Prostate gland (tissue), 2 donors: ENCODE measurements at regions not wholly inside any gene's neighbourhood (a gene's known extent, or its start where the extent isn't known, plus 50 kb on each side); places are given as distances from the start of the nearest gene placed in this dataset.
"Not testable (repeated sequence)": the region's sequence is repeated elsewhere in the genome, so short reads cannot be mapped to it uniquely, and the experiment has no call there.

Experiments
- DNase-seq: peaks from one replicate; pipeline ENCODE4 v3.0.0-alpha.2; 2019; ENCODE audit warnings: low spot score
- H3K27ac ChIP-seq, 2 donors: fragments of 200-600 bp; sonication (generic); 2 replicates each; pipeline ENCODE4 v1.5.1; 2017 to 2019
- H3K27me3 ChIP-seq: fragments of 200-600 bp; sonication (generic); replicated peaks from 2 replicates; pipeline ENCODE4 v1.5.1; 2019; ENCODE audit not compliant: insufficient read depth
- H3K36me3 ChIP-seq, 2 donors: fragments of 200-600 bp; sonication (generic); 1 replicate in 1 of 2; 2 replicates in 1 of 2; pipeline versions ENCODE4 v1.5.1 to v1.8.1; 2017 to 2019
- H3K4me1 ChIP-seq: fragments of 200-600 bp; sonication (generic); replicated peaks from 2 replicates; pipeline ENCODE4 v1.5.1; 2019
- H3K4me3 ChIP-seq, 2 donors: fragments of 200-600 bp; sonication (generic); 2 replicates each; pipeline ENCODE4 v1.5.1; 2017 to 2019
- H3K9me3 ChIP-seq: fragments of 200-600 bp; sonication (generic); 2 replicates; pipeline ENCODE4 v1.5.1; 2017
- POLR2A ChIP-seq: fragments of 450-650 bp; IDR thresholded peaks from one replicate; pipeline ENCODE4 v1.6.1; 2016; ENCODE audit warnings: antibody characterized with exemption, mild to moderate bottlenecking
- POLR2AphosphoS5 ChIP-seq: sonication (generic); formaldehyde crosslinking; IDR thresholded peaks from one replicate; pipeline ENCODE4 v1.6.1; 2017; ENCODE audit warnings: antibody characterized with exemption
- WGBS: methylation state at CpG from one replicate; pipeline ENCODE4 v1.1.5; 2018; 5-methylcytosine and 5-hydroxymethylcytosine counted together
- intact Hi-C: fragments of 100-400 bp; cut with DNase I; formaldehyde crosslinking; loops from one replicate; pipeline ENCODE4 v1.14.2; 2022
- TF ChIP-seq, protein P1 (sequence below), 4 experiments: fragments of 200-600 bp in 2 of 4; fragments of 450-650 bp in 2 of 4; sonication (generic) in 2 of 4; IDR thresholded peaks; 1 replicate in 3 of 4; 2 replicates in 1 of 4; pipeline ENCODE4 v1.5.1; 2016 to 2019; ENCODE audit warnings: antibody characterized with exemption in 4 of 4, mild to moderate bottlenecking in 2 of 4, moderate library complexity in 2 of 4

DNA sequence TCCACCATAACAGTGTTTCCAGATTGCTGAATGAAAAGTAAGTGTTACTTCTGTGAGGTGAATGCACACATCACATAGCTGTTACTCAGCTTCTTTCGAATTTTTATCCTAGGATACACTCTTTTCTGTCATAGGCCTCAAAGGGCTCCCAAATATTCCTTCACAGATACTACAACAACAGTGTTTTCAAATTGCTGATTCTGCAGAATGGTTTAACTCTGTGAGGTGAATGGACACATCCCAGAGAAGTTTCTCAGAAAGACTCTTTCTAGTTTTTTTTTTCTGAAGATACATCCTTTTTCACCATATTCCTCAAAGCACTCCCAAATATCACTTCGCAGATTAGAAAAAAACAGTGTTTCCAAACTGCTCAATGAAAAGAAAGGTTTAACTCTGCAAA lies 221.1 kb downstream of the OR4A5 start:
- H3K9me3 ChIP-seq, result no peaks in the 10 kb centered on the region

DNA sequence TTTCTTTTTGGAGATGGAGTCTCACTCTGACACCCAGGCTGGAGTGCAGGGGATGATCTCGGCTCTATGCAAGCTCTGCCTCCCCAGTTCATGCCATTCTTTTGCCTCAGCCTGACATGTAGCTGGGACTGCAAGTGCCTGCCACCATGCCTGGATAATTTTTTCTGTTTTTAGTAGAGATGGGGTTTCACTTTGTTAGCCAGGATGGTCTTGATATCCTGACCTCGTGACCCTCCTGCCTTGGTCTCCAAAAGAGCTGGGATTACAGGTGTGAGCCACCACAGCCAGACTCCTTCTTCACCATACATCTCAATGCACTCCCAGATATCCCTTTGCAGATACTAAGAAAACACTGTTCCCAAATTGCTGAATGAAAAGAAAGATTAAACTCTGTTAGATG lies 224.3 kb downstream of the OR4A5 start:
- no peak overlapping the region for H3K27ac ChIP-seq
- H3K27me3 ChIP-seq, result no peaks in the 10 kb centered on the region
- no peaks in the 10 kb centered on the region for H3K36me3 ChIP-seq
- H3K4me1 ChIP-seq, result no peaks in the 10 kb centered on the region
- no peak for DNase-seq
- intact Hi-C loops, result loop anchor here (10.0 kb wide), 1 partner anchor 54 kb away; no protein-coding TSS in a partner anchor
- TF ChIP-seq, protein P1, sequence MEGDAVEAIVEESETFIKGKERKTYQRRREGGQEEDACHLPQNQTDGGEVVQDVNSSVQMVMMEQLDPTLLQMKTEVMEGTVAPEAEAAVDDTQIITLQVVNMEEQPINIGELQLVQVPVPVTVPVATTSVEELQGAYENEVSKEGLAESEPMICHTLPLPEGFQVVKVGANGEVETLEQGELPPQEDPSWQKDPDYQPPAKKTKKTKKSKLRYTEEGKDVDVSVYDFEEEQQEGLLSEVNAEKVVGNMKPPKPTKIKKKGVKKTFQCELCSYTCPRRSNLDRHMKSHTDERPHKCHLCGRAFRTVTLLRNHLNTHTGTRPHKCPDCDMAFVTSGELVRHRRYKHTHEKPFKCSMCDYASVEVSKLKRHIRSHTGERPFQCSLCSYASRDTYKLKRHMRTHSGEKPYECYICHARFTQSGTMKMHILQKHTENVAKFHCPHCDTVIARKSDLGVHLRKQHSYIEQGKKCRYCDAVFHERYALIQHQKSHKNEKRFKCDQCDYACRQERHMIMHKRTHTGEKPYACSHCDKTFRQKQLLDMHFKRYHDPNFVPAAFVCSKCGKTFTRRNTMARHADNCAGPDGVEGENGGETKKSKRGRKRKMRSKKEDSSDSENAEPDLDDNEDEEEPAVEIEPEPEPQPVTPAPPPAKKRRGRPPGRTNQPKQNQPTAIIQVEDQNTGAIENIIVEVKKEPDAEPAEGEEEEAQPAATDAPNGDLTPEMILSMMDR (IDR thresholded peaks at IDR 0.05), result no peak
- TF ChIP-seq POLR2AphosphoS5, result no peak
- no peak for TF ChIP-seq POLR2A
- H3K9me3 ChIP-seq, result no peaks in the 10 kb centered on the region
- WGBS, result 24% methylated on average over 2 of the region's 2 CpGs
- no peak overlapping the region for H3K4me3 ChIP-seq

More for the DNA sequence above, 221.1 kb downstream of the OR4A5 start:
- intact Hi-C loops, result no loop called here
- DNase-seq, result no peak
- H3K27ac ChIP-seq, result no peak overlapping the region
- H3K27me3 ChIP-seq, result no peaks in the 10 kb centered on the region
- H3K36me3 ChIP-seq, result no peaks in the 10 kb centered on the region
- no peaks in the 10 kb centered on the region for H3K4me1 ChIP-seq
- no peak for TF ChIP-seq POLR2A
- TF ChIP-seq, protein P1 (IDR thresholded peaks at IDR 0.05), result no peak
- no peak for TF ChIP-seq POLR2AphosphoS5
- WGBS, result 59% methylated on average over 2 of the region's 2 CpGs
- no peak overlapping the region for H3K4me3 ChIP-seq

DNA sequence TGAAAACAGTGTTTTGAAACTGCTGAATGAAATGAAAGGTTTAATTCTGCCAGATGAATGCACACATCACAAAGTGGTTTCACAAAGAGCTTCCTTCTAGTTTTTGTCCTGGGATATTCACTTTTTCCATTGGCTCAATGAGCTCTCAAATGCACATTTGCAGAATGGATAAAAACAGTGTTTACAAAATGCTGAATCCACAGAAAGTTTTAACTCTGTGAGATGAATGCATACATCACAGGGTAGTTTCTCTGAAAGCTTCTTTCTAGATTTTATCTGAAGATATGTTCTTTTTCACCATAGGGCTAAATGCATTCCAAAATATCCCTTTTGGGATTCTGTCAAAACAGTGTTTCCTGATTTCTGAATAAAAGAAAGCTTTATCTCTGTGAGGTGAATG lies 237.6 kb downstream of the OR4A5 start:
- no peak for TF ChIP-seq POLR2A
- no peak for TF ChIP-seq POLR2AphosphoS5
- TF ChIP-seq, protein P1 (IDR thresholded peaks at IDR 0.05), result no peak

DNA sequence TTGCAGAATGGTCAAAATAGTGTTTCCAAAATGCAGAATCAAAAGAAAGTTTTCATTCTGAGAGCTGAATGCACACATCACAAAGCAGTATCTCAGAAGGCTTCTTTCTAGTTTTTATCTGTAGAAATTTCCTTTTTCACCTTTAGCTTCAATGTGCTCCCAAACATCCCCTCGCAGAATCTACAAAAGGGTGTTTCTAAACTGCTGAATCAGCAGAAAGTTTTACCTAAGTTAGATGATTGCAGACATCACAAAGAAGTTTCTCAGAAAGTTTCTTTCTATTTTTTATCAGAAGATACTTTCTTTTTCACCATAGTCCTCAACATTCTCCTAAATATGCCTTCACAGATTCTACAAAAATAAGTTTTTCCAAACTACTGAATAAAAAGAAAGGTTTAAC lies 239.8 kb downstream of the OR4A5 start:
- Histone ChIP-seq H3K27me3 (no peaks in the 10 kb centered on the region), H3K36me3 (no peaks in the 10 kb centered on the region), H3K27ac (no peak overlapping the region), H3K9me3 (no peaks in the 10 kb centered on the region), H3K4me3 (no peak overlapping the region), H3K4me1 (no peaks in the 10 kb centered on the region)
- no peak for TF ChIP-seq POLR2A
- TF ChIP-seq, protein P1 (IDR thresholded peaks at IDR 0.05), result no peak
- no peak for TF ChIP-seq POLR2AphosphoS5
- intact Hi-C loops, result no loop called here
- DNase-seq, result no peak
- WGBS, result 93% methylated on average over 1 of the region's 1 CpG

More for the DNA sequence above, 237.6 kb downstream of the OR4A5 start:
- Histone ChIP-seq H3K27ac (no peak overlapping the region), H3K4me3 (no peak overlapping the region), H3K36me3 (no peaks in the 10 kb centered on the region), H3K9me3 (no peaks in the 10 kb centered on the region), H3K4me1 (no peaks in the 10 kb centered on the region), H3K27me3 (no peaks in the 10 kb centered on the region)
- intact Hi-C loops, result no loop called here
- no peak for DNase-seq

DNA sequence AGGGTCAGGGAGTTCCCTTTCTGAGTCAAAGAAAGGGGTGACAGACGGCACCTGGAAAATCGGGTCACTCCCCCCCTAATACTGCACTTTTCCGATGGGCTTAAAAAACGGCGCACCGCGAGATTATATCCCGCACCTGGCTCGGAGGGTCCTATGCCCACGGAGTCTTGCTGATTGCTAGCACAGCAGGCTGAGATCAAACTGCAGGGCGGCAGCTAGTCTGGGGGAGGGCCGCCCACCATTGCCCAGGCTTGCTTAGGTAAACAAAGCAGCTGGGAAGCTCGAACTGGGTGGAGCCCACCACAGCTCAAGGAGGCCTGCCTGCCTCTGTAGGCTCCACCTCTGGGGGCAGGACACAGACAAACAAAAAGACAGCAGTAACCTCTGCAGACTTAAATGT lies 240.5 kb downstream of the OR4A5 start:
- H3K27me3 ChIP-seq, H3K36me3 ChIP-seq, H3K27ac ChIP-seq, H3K4me3 ChIP-seq, H3K9me3 ChIP-seq, intact Hi-C loops, H3K4me1 ChIP-seq, DNase-seq: not testable (repeated sequence)
- 71% methylated on average over 9 of the region's 13 CpGs for WGBS
